ENCODE measurements at regions not wholly inside any gene's neighbourhood (a gene's known extent, or its start where the extent isn't known, plus 50 kb on each side); places are given as distances from the start of the nearest gene placed in this dataset.
"Not testable (repeated sequence)": the region's sequence is repeated elsewhere in the genome, so short reads cannot be mapped to it uniquely, and the experiment has no call there.

DNA sequence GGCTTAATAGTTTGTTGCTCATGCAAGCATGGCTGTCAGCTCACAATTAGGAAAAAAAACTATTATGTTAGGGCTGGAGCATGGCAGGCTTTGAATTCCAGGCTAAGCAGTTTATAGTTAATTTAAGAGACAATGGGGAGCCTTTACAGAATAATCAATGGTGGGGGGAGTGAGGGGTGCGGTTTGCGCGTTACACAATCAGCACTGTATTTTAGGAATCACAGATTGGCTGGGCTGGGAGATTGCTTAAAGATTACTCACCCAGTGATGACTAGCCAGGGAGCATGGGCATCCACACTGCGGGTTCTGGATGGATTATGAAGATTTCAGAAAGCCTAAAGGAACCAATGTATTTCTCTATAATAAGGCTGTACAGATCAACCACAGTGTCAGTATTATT is 186.6 kb downstream of the SOX3 start:
- DNase-seq, result no peak

DNA sequence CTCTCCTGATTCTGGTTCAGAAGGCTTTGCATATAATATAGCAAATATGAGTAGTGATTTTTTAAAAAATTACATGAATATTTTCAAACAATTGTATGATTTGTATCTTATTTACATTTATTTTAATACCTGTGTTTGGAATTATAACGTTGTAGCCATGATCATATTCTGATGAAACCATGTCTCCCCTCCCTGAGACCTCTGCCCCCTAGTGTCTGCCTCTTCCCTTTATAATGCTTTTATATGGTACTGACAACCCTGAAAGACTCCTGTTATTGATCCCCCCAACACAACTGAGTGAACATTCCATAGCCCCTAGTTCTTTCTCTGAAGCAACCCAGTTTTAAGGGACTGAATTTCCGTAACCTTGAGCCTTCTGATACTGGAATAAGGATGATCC is 187.4 kb downstream of the SOX3 start:
- DNase-seq, result no peak

DNA sequence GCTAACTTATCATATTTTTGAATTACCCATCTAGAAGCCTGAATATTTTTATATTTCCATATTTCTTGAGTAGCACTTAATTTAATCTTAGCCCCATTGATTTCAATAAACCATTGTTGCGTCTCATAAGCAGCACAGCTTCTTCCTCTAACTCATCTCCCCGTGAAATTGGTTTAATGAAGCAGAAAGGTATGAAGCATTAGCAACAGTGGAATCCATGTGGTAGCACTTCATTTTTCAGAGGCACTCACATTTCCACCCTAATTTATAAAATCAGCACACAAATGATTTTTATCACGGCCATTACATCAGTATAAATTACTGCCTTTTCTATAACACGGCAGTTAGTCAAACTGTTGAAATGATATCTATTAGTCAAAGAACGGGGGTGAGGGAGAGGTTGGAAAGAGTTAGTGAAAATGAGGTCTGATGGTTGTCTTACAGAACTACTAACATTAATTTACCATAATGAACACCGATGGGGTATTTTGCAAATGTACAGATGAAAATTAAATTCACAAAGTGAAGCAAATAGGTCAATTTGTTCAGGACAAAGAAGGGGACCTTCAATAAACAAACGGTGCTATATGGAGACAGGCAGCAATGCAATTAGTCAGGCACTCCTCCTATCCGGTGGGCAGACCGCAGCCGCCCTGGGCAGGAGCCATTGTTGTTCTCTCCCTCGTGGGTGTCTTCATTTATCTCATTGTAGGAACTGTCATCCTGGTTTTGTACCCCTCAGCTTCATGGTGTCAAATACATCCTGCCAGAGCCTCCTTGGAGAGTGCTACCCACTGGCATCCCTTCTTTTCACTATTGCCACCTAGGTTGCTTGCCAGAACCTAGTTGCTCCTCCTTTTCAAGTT is 205.7 kb downstream of the SOX3 start:
- DNase-seq, result no peak

DNA sequence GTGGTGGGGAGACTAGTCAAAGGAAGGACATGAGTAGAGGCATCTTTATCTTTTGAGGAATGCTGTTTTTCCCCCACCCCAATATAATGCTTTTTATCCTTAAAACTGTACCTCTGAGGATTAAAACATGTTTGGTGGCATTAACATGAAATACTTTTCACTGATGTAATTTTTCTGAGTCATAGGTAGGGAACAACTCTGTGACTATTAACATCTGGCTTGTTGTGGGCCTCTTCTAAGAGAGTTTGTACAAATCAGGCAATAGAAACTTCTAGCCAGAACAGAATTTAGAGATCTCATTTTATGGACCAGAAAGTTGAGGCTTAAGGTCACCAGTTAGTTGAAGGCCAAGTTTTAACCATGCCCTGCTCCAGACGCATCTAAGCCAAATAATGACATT is 207.6 kb downstream of the SOX3 start:
- DNase-seq, result no peak

DNA sequence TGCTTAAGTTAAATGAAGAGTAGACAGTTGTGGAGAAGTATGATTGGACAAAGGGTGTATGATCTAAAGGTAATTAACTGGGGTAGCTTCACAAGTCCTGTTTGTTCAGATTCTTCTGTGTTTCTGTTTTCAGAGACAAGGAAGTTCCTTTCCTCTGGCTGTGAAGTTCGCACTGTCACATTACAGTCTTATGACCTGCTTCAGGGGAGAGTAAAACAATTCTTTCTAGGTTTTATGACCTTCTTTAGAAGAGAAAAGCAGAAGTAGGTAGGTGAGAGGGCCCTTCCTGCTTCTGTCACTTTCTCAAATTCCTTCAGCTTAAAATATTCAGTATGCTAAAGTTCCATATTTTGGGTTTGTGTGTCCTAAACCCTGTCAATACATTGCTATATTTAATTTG is 211.9 kb downstream of the SOX3 start:
- DNase-seq, result no peak

DNA sequence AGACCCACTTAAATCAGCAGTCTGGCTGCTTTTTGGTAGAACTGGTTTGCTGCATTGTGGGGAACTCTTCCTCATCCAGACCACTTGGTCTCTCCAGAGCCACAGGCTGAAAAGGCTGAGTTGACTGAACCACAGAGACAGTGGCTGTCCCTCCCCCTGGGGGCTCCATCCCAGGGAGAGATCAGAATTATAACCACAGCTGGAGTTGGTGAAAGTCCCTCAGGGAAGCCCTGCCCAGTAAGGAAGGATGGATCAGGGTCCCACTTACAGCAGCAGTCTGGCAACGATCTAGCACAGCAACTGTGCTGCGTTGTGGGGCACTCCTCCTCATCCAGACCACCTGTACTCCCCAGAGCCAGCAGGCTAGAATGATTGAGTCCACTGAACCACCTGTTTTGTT is 212.7 kb downstream of the SOX3 start:
- no peak for DNase-seq

DNA sequence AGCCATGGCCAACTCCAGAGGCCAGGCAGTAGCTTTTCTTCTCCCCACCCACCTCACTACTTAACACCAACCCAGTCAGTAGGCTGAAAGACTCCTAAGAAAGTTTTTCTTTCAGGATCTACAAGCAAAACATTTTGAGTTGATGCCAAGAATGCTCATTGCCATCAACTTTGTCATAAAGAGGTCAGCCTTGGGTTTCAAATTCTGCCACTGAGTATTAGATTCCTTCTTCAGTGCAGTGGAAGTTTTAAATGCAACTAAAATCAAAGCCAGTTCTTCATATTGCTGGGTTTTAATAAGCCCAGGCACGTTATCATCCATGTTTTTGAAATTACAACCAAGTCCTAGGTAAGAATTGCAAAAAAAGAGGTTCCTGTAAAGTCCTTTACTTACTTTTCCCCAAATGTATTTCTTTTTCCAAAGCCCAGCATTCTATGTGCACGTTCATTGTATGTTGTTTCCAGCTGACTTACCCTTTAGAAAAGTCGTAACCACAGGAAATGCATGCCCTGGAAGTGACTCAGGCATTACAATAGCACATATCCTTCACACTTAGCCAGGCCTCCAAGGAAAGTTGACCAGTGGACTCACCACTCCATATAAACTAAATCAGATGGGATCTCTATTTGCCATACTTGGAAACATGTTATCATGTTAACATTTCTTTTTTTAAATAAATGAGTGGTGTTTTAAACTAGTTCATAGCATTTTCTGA is 229.9 kb downstream of the SOX3 start:
- no peak for DNase-seq

DNA sequence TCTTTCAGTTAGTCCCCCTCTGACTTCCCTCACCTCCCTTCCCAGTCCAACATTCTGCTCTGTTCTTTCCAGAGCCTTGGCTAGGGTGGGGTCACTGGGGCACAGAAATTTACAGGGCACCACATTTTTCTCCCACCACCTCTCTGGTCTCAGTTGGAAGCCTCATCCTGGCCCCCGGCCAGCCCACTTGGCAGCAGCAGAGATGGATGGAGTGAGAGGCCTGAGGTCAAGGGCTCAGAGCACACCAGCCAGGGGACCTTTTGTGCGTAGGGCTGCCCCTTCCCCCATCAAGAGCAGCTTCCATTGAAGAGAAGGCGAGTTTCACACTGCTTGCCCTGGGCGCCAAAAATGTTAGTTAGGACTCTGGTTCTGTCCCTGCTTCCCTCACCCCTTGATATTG is 230.9 kb downstream of the SOX3 start:
- no peak for DNase-seq

DNA sequence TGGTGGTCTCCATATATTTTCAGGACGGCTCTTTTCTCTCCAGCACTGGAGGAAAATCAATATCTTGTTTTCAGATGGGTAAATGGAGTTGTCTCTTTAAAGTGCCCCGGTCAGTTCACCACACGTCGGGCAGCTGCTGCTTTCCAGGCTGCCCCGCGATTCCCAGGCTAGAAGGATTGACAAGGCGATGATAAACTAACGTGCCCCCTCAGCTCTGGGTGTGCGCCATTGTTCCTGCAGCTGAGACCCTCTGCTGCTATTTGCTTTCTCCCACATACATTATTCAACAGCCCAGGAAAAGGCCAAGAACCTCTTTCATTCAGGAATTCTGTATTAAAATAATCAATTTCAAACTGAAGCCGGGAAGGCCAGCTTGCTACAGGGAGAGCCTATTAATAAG is 254.5 kb downstream of the SOX3 start:
- no peak for DNase-seq

DNA sequence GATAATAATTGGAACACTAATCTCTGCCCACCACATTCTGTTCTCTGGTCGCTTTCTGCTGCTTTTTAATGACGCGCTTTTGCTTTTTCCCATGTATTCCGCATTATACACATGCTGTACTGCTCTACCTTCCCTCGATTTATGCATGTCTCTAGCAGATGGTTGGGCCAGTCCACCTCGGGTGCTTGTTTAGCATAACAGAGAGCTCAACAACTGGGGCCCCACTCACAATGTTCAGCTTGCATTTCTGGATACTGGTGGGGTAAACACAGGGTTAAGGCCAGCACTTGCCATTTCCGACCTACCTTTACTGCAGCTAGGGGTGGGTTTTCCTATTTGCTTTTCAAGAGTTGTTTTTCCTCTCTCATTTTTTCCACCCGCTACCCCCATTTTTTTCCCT is 255.8 kb downstream of the SOX3 start:
- no peak for DNase-seq

DNA sequence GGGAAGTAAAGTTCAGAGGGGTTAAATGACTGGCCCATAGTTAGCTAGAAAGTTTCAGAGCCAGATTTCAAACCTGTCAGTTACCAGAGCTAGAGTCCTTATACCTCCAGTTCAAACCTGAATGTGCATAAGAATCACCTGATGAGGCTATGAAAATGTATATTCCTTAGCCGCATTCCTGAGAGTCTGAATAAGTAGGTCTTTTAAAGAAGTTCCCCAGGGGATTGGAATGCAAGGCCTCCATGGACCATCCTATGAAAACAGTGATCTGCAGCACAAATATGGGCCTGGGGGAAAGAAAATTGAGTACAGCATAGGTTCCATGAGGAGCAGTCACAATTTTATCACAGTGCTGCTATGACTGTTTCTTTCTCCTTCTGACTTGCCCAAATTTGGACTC is 263.9 kb upstream of the CXorf66 start:
- DNase-seq, result no peak

DNA sequence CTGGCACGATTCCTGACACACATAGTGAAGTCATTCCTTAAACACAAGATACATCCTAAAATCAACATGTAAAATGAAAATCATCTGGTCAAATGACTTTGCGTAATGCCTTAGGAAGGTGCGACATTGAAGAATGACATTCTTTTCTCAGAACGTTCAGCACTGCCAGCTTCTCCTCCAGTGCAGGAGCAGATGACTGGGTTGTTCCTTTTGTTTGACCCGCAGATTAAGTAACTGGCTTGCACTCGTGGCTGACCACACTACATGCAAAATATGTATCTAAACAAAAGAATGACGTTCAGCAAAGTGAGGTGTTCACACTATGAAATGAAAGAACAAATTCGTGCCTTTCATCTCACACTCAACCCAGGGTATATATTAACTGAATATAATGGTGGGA is 260.7 kb upstream of the CXorf66 start:
- not testable (repeated sequence) for DNase-seq

DNA sequence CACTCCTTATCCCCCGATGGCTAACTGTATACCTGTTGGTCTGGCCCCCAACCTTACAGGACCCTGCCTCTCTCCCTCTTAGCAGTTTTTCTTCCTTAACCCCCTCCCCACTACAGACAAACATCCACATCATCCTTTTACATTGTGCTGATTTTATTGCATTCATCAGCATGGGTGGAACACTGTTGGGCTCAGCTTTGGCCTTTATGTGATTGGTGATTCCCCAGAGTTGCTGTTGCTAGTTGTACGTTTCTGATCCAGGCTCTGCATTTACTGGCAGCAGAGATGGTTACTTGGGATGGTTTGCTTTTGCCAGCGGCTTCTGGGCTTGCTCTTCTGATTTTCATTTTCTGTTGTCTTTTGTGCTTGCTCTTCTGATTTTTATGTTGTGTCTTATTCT is 250.6 kb upstream of the CXorf66 start:
- DNase-seq, result not testable (repeated sequence)

DNA sequence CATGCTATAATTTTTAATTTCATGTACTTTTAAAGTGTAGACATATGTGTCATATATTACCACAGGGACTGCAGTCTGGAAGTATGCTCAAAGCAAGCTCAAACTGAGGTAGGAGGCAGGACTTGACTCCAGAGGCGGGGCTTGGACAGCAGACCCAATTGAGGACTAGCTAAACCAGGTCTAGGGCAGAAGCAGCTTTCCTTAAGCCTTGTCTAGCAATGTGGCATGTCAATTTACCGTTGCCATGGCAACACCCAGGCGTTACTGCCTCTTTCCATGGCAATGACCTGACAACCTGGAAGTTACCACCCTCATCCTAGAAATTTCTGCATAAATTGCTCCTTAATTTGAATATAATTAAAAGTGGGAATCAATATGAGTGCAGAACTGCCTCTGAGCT is 249.2 kb upstream of the CXorf66 start:
- DNase-seq, result not testable (repeated sequence)

DNA sequence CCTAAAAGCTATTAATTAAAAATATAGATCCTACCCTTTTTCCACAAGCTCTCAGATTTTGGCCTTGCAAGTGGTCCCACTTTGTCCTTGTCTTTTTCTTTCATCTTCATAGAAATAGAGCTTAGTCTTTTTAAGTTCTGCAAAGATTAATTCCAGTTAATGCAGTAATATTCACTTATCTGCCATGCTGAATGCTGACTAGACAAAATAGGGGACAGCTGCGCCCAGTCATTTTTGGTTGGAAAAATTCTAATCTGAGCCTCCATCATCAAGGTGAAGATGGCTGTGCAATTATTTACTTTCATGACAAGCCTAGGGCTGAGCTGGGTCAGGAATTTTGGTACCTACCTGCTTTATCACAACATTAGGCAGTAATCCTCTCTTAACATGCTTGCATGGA is 241.3 kb upstream of the CXorf66 start:
- DNase-seq, result no peak

DNA sequence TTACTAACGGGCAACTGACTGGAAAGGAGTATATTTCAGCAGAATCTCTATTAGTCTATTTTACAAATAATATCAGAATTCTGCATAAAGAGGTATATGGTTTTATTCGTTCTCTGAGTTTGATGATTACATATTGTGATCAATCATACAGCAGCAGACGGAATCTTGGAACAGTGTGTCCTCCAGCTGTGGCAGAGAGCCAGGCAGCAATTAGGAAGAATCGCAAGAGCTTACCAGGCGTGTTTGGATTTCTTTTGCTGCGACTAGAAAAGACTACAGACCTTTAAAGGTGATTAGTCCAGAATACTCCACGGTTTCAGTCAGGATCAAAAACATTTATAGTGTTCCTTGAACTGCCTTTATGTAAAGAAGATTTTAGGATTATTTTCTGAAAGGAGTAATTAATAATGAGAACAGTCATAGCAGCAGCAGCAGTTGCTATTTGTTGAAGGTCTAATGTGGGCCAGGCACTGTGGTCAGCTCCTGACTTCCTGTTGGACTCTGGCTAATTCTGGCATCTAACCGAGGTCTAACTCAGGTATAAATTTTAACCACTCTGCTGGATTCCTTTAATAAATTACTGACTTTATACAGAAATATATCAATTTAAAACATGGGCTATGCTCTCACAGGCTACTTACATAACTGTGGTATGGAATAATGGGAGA is 225.3 kb upstream of the CXorf66 start:
- no peak for DNase-seq

DNA sequence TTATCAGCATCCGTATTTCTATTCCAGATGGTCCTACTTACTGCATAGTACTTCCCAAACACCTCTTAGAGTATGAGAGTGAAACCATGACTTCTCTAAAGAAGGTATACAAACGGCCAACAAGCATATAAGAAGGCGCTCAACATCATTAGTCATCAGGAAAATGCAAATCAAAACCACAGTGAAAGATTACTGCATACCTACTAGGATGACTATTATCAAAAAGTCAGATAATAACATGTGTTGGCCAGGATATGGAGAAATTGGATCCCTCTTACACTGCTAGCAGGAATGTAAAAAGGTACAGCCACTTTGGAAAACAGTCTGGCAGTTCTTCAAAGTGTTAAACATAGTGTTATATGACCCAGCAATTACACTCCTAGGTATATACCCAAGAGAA is 215.3 kb upstream of the CXorf66 start:
- DNase-seq, result no peak

DNA sequence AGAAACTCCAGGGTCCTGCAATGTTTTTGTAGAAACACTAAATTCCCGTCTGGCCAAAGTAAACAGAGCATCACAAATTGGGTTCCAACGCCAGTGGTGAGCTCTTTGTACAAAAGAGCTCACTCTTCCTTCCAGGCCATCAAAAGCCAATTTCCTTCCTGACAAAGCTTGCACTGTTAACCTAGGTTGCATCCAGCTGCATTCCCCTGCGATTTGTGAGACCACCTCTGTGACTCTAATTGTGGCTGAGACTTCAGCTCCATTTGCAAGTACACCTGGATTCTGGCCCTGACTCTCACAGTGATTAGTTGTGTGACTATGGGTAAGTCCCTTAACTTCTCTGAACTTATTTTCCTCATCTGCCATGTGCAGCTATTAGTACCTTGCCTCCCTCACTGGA is 212.5 kb upstream of the CXorf66 start:
- DNase-seq, result no peak

DNA sequence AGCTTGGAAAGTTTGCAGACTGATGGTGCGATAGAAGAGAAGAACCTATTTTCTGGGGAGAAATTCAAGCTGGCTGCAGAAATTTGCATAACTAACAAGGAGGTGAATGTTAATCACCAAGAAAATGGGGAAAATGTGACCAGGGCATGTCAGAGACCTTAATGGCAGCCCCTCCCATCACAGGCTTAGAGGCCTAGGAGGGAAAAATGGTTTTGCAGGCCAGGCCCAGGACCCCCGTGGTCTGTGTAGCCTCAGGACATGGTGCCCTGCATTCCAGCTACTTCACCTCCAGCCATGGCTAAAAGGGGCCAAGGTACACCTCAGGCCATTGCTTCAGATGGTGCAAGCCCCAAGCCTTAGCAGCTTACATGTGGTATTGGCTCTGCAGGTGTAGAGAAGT is 207.1 kb upstream of the CXorf66 start:
- DNase-seq, result no peak

DNA sequence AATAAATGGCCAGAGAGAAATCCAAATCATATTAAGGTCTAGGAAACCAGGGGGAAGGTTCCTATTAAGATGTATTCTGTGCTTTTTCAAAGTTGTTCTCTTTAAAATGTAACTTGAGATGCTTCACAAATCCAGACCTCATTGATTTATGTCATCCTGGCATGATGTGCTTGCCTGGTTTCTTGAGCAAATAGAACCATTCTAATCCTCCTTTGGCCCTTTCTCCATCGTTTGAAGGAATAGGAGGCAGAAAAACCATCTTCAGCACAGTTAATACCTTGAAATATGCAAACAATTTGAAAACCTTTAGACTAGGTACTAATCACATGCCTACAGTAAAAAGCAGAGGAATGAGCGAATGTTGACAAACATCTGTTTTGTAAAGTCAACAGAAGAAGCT is 202.2 kb upstream of the CXorf66 start:
- DNase-seq, result no peak

DNA sequence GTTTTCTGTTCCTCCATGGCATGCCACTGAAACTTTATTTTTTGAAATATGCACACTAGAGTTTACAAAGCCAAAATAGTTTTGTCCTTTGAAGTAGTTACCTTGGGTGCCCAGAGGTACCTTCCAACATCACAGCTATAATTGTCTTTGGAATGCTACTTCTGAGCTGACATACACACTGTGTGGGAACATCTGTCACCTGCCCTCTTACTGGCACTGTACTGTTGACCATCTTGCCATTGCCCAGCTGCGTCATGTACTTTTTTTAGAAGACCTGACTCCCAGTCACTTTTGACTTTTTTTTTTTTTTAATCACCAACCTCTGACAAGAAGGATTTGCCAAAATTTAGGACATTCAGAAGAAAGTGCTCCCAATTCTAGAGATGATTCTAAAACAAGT is 200.5 kb upstream of the CXorf66 start:
- DNase-seq, result no peak

DNA sequence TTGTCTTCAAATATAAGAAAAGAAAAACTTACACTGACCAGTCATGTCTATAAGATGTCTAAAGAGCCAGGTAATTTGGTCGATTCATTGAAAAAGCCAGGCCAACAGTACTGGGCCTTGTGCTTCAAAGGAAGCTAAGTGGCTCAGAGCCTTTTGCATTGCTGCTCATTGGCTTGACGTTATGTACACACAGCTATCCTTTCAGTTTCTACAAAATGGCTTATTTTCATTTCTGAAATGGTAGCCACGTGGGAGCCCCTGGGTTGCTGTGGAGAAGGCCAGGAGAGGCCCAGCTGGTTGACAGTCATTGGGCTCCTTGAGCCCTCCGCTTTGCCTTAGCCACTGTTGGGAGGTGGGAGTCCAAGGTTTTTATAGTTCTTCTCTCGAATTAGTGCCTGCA is 199.1 kb upstream of the CXorf66 start:
- no peak for DNase-seq

DNA sequence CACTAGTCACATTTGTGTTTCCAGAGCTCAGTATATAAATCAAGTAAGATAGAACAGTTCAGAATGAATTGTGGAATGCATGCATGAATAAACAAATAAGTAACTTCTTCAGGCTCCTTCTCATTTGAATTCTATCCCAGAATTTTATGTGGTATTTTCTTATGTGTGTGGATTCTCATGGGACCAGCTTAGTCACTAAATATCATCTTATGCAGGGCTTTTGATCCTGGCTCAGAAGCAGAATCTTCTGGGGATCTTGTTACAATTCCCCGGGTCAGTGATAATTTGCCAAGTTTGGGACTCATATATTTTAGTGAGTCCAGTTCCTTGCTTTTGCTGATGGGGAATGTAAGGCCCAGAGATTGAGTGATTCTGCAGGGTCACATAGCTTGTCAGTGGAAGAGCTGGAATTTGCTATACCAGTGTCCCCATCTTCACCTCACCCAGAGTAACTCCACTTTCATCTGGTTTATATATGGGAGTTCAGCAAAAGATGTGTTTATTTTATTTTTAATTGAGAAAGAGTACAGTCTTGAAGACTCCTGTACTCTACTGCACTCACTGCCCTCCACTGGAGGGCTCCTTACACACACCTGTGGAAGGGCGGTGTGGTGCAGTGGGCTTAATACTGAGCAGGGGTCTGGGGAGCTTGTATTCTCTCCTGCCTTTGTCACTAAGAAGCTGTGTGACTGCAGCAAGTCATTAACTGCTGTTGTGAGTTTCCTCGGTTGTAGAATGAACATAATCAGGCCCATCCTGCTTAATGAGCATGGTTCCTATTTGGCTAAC is 198.2 kb upstream of the CXorf66 start:
- DNase-seq, result no peak

All from femur (tissue), 1 donor.